B cell (primary cell): ENCODE measurements at regions not wholly inside any gene's neighbourhood (a gene's known extent, or its start where the extent isn't known, plus 50 kb on each side); places are given as distances from the start of the nearest gene placed in this dataset.

ENCODE experiments used
- ATAC-seq: fragments of 200-7000 bp; cut with Tn5 transposase; one replicate; pipeline ENCODE4 v1.10.0; 2021; ENCODE audit warnings: low read depth, mild to moderate bottlenecking, moderate number of reproducible peaks, moderate library complexity
- CTCF ChIA-PET: fragments of 350-600 bp; sonication (Branson Sonifier 250); formaldehyde crosslinking; loops from one replicate; lab custom pipeline; 2021; ENCODE audit warnings: antibody characterized with exemption, inconsistent platforms; lab: Charles Lee
- POLR2A ChIA-PET: fragments of 350-600 bp; sonication (Branson Sonifier 250); formaldehyde crosslinking; loops from one replicate; lab custom pipeline; 2021; ENCODE audit warnings: antibody characterized with exemption; lab: Charles Lee
- DNase-seq: peaks from one replicate; pipeline ENCODE4 v3.0.0; 2013
- H2AFZ ChIP-seq: 2 replicates; pipeline ENCODE4 v1.6.1; 2012; ENCODE audit warnings: mild to moderate bottlenecking, low read depth, low read length; ENCODE audit not compliant: insufficient read depth, poor library complexity, severe bottlenecking
- H3K27ac ChIP-seq, 2 donors: 1 replicate in 1 of 2; 2 replicates in 1 of 2; pipeline ENCODE4 v1.5.1; 2012 to 2013; ENCODE audit warnings: low read length in 2 of 2, mild to moderate bottlenecking in 2 of 2, moderate library complexity in 1 of 2
- H3K27me3 ChIP-seq, 4 experiments: fragments of 200-600 bp in 1 of 4; sonication (generic) in 1 of 4; replicated peaks in 1 of 4; 1 replicate in 2 of 4; 2 replicates in 2 of 4; pipeline versions ENCODE4 v1.6.1 to v1.7.0; 2013 to 2016; ENCODE audit warnings: low read length in 3 of 4, mild to moderate bottlenecking in 2 of 4, mixed read lengths in 1 of 4, moderate library complexity in 1 of 4; ENCODE audit not compliant: insufficient read depth in 4 of 4, control insufficient read depth in 3 of 4; ENCODE audit errors: control extremely low read depth in 1 of 4
- H3K36me3 ChIP-seq, 2 experiments: replicated peaks in 1 of 2; 1 replicate in 1 of 2; 2 replicates in 1 of 2; pipeline versions ENCODE4 v1.6.1 to v1.7.1; 2013; ENCODE audit warnings: low read length in 1 of 2; ENCODE audit not compliant: insufficient read depth in 2 of 2, control insufficient read depth in 1 of 2; ENCODE audit errors: control extremely low read depth in 1 of 2, extremely low read depth in 1 of 2
- H3K4me1 ChIP-seq, 2 donors: fragments of 200-600 bp in 1 of 2; sonication (generic) in 1 of 2; 1 replicate in 1 of 2; 2 replicates in 1 of 2; pipeline versions ENCODE4 v1.5.1 to v1.6.1; 2013 to 2017; ENCODE audit warnings: low read length in 2 of 2; ENCODE audit not compliant: control insufficient read depth in 2 of 2, insufficient read depth in 2 of 2
- H3K4me2 ChIP-seq: replicated peaks from 2 replicates; pipeline ENCODE3; 2012; ENCODE audit warnings: mild to moderate bottlenecking, low read depth, low read length; ENCODE audit not compliant: poor library complexity, severe bottlenecking
- H3K4me3 ChIP-seq, 5 experiments: fragments of 200-600 bp in 1 of 5; sonication (generic) in 1 of 5; 1 replicate in 3 of 5; 2 replicates in 2 of 5; pipeline versions ENCODE4 v1.5.1 to v1.7.0; 2011 to 2016; ENCODE audit warnings: low read length in 4 of 5, mild to moderate bottlenecking in 4 of 5, low read depth in 2 of 5, control low read depth in 1 of 5, moderate library complexity in 1 of 5; ENCODE audit not compliant: insufficient read depth in 1 of 5; ENCODE audit errors: control extremely low read depth in 1 of 5, extremely low read depth in 1 of 5
- H3K79me2 ChIP-seq: fragments of 200-600 bp; sonication (generic); one replicate; pipeline ENCODE4 v1.6.0; 2016; ENCODE audit warnings: low read length; ENCODE audit not compliant: control insufficient read depth, insufficient read depth
- H3K9ac ChIP-seq: fragments of 200-600 bp; sonication (generic); 2 replicates; pipeline ENCODE4 v1.6.1; 2017; ENCODE audit warnings: mild to moderate bottlenecking, low read length, moderate library complexity
- H3K9me3 ChIP-seq, 3 donors: one replicate each; pipeline versions ENCODE4 v1.6.1 to v1.7.1; 2013; ENCODE audit warnings: low read length in 2 of 3; ENCODE audit not compliant: control insufficient read depth in 2 of 3, insufficient read depth in 1 of 3; ENCODE audit errors: control extremely low read depth in 1 of 3
- H4K20me1 ChIP-seq: 2 replicates; pipeline ENCODE4 v1.6.0; 2012; ENCODE audit warnings: mild to moderate bottlenecking, low read length; ENCODE audit not compliant: insufficient read depth, control insufficient read depth, poor library complexity, severe bottlenecking
- H3K27ac Mint-ChIP-seq: one replicate; pipeline ENCODE4 v1.8.0; 2021; ENCODE audit warnings: mixed read lengths
- H3K27me3 Mint-ChIP-seq: one replicate; pipeline ENCODE4 v1.8.0; 2021; ENCODE audit warnings: mixed read lengths
- H3K4me1 Mint-ChIP-seq: one replicate; pipeline ENCODE4 v1.8.0; 2021; ENCODE audit warnings: mixed read lengths
- H3K4me3 Mint-ChIP-seq: one replicate; pipeline ENCODE4 v1.8.0; 2021; ENCODE audit warnings: mixed read lengths
- H3K9me3 Mint-ChIP-seq: one replicate; pipeline ENCODE4 v1.8.0; 2022; ENCODE audit warnings: mixed read lengths; ENCODE audit not compliant: insufficient read depth
- EZH2 ChIP-seq: IDR thresholded peaks from 2 replicates; pipeline ENCODE4 v1.6.1; 2012; ENCODE audit warnings: borderline replicate concordance, low read depth, mild to moderate bottlenecking, moderate library complexity, low read length; ENCODE audit not compliant: insufficient read depth, poor library complexity, severe bottlenecking
- WGBS: methylation state at CpG from one replicate; pipeline ENCODE4 v1.1.5; 2013; ENCODE audit warnings: missing lambda C conversion rate; ENCODE audit not compliant: insufficient coverage; 5-methylcytosine and 5-hydroxymethylcytosine counted together
- intact Hi-C: fragments of 100-400 bp; cut with micrococcal nuclease; formaldehyde crosslinking; loops from one replicate; pipeline ENCODE4 v1.10.0; 2022
- TF ChIP-seq, protein P1 (sequence below): fragments of 200-600 bp; IDR thresholded peaks from one replicate; pipeline ENCODE4 v1.8.0; 2022; ENCODE audit warnings: antibody characterized with exemption, mild to moderate bottlenecking

DNA sequence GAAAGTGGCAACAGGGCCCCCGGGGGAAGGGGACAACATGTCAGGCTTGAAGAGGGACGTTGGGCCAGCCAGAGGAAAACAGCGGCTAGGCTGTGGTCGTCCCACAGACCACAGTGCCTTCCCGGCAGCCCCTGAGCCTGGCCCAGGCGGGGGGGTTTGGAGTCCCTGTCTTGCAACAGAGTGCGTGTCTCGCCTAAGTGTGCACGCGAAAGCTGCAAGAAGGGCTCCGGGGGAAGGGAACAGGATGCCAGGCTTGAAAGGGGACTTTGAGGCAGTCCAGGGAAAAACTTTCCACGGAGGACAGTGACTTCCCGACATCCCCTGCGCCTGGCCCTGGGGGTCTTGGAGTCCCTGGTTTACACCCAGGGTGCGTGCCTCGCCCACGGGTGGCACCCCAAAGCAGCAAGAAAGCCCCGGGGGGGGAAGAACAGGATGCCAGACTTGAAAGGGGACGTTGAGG lies 157.5 kb upstream of the ALG10B start:
- H3K4me1 ChIP-seq = no peaks in the 10 kb centered on the region
- Mint-ChIP-seq H3K4me1 (no peaks in the 10 kb centered on the region), H3K27me3 (no peaks in the 10 kb centered on the region), H3K27ac (no peak overlapping the region), H3K9me3 (peaks cover 10% of the 10 kb centered on the region), H3K4me3 (no peak overlapping the region)
- H4K20me1 ChIP-seq = no peaks in the 10 kb centered on the region
- no peaks in the 10 kb centered on the region for H3K79me2 ChIP-seq
- no peak overlapping the region for H3K4me3 ChIP-seq
- H3K4me2 ChIP-seq = no peak overlapping the region
- H3K9me3 ChIP-seq = peaks cover 0 to 96% (median 0%) of the 10 kb centered on the region in 3 donors
- no peaks in the 10 kb centered on the region for H3K36me3 ChIP-seq
- H3K9ac ChIP-seq = no peak overlapping the region
- TF ChIP-seq, protein P1, sequence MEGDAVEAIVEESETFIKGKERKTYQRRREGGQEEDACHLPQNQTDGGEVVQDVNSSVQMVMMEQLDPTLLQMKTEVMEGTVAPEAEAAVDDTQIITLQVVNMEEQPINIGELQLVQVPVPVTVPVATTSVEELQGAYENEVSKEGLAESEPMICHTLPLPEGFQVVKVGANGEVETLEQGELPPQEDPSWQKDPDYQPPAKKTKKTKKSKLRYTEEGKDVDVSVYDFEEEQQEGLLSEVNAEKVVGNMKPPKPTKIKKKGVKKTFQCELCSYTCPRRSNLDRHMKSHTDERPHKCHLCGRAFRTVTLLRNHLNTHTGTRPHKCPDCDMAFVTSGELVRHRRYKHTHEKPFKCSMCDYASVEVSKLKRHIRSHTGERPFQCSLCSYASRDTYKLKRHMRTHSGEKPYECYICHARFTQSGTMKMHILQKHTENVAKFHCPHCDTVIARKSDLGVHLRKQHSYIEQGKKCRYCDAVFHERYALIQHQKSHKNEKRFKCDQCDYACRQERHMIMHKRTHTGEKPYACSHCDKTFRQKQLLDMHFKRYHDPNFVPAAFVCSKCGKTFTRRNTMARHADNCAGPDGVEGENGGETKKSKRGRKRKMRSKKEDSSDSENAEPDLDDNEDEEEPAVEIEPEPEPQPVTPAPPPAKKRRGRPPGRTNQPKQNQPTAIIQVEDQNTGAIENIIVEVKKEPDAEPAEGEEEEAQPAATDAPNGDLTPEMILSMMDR = no peak
- TF ChIP-seq EZH2 = no peak
- DNase-seq (no peak), ATAC-seq (no peak)
- H3K27me3 ChIP-seq = no peaks in the 10 kb centered on the region
- POLR2A ChIA-PET = no interaction called here
- 95% methylated on average over 19 of the region's 19 CpGs for WGBS
- H2AFZ ChIP-seq = no peak overlapping the region
- H3K27ac ChIP-seq = no peak overlapping the region
- intact Hi-C loops = no loop called here
- CTCF ChIA-PET = no interaction called here

DNA sequence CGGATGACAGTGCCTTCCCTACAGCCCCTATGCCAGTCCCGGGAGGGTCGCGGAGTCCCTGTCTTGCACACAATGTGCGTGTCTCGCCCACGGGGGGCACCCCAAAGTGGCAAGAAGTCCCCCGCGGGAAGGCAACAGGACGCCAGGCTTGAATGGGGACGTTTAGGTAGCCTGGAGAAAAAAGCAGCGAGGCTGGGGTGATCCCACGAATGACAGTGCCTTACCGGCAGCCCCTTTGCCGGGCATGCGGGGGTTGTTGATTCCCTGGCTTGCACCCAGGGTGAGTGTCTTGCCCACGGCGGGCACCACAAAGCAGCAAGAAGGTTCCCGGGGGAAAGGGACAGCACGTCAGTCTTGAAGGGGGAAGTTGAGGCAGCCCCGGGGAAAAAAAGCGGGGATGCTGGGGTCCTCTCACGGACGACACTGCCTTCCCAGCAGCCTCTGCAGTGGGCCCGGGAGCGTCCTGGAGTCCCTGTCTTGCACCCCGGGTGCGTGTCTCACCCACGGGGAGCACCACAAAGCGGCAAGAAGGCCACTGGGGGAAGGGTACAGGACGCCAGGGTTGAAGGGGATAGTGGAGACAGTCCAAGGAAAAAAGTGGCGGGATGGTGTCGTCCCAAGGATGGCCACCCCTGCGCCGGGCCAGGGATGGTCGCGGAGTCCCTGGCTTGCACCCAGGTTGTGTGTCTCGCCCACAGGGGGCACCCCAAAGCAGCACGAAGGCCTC lies 156.8 kb upstream of the ALG10B start:
- H3K27ac ChIP-seq = no peak overlapping the region
- POLR2A ChIA-PET = no interaction called here
- Mint-ChIP-seq H3K27ac (no peak overlapping the region), H3K27me3 (no peaks in the 10 kb centered on the region), H3K4me1 (no peaks in the 10 kb centered on the region), H3K4me3 (no peak overlapping the region), H3K9me3 (peaks cover 10% of the 10 kb centered on the region)
- no peak for TF ChIP-seq EZH2
- TF ChIP-seq, protein P1 = no peak
- H3K4me3 ChIP-seq = no peak overlapping the region
- H3K27me3 ChIP-seq = no peaks in the 10 kb centered on the region
- 94% methylated on average over 37 of the region's 39 CpGs for WGBS
- no peaks in the 10 kb centered on the region for H3K79me2 ChIP-seq
- CTCF ChIA-PET = no interaction called here
- no peaks in the 10 kb centered on the region for H3K36me3 ChIP-seq
- H4K20me1 ChIP-seq = no peaks in the 10 kb centered on the region
- intact Hi-C loops = no loop called here
- DNase-seq (no peak), ATAC-seq (no peak)
- no peak overlapping the region for H3K4me2 ChIP-seq
- no peak overlapping the region for H3K9ac ChIP-seq
- H3K4me1 ChIP-seq = no peaks in the 10 kb centered on the region
- no peak overlapping the region for H2AFZ ChIP-seq
- H3K9me3 ChIP-seq = peaks cover 0 to 90% (median 0%) of the 10 kb centered on the region in 3 donors
